ENCODE measurements at regions not wholly inside any gene's neighbourhood (a gene's known extent, or its start where the extent isn't known, plus 50 kb on each side); places are given as distances from the start of the nearest gene placed in this dataset.
A peak's percentile ranks its signal among the peaks of the same experiment; 100 is the strongest.
"Not testable (repeated sequence)": the region's sequence is repeated elsewhere in the genome, so short reads cannot be mapped to it uniquely, and the experiment has no call there.

- TF ChIP-seq POLR2AphosphoS5 (IDR thresholded peaks at IDR 0.05; ENCODE audit: low read depth, low read length) (no peak), TAF1 (IDR thresholded peaks at IDR 0.05; ENCODE audit: borderline replicate concordance, low read depth, low read length) (no peak), POLR2A (IDR thresholded peaks at IDR 0.05; ENCODE audit: low read depth, low read length) (no peak)
- DNase-seq (ENCODE audit: insufficient read length), result no peak
- FAIRE-seq, result no peak
These were observed 658.1 kb upstream of the CHD1 start for GRCh38 chr5:99586878-99587277.

- DNase-seq (ENCODE audit: insufficient read length); FAIRE-seq: not testable (repeated sequence)
These were observed 652.4 kb upstream of the CHD1 start for GRCh38 chr5:99581204-99581603.

GRCh38 chr5:99562937-99563627 lies 634.3 kb upstream of the CHD1 start:
- DNase-seq (ENCODE audit: insufficient read length); FAIRE-seq: not testable (repeated sequence)

GRCh38 chr5:99553211-99553810 lies 624.5 kb upstream of the CHD1 start:
- TF ChIP-seq TAF1 (IDR thresholded peaks at IDR 0.05; ENCODE audit: borderline replicate concordance, low read depth, low read length), result no peak
- TF ChIP-seq POLR2AphosphoS5 (IDR thresholded peaks at IDR 0.05; ENCODE audit: low read depth, low read length), result no peak
- TF ChIP-seq POLR2A (IDR thresholded peaks at IDR 0.05; ENCODE audit: low read depth, low read length), result no peak
- DNase-seq (ENCODE audit: insufficient read length) (no peak), FAIRE-seq (no peak)

GRCh38 chr5:99544356-99544755 lies 615.5 kb upstream of the CHD1 start:
- TF ChIP-seq POLR2A (IDR thresholded peaks at IDR 0.05; ENCODE audit: low read depth, low read length) (no peak), TAF1 (IDR thresholded peaks at IDR 0.05; ENCODE audit: borderline replicate concordance, low read depth, low read length) (no peak), POLR2AphosphoS5 (IDR thresholded peaks at IDR 0.05; ENCODE audit: low read depth, low read length) (no peak)
- FAIRE-seq, result no peak
- no peak for DNase-seq (ENCODE audit: insufficient read length)

GRCh38 chr5:99543841-99544240 lies 615.0 kb upstream of the CHD1 start:
- no peak for FAIRE-seq
- TF ChIP-seq TAF1 (IDR thresholded peaks at IDR 0.05; ENCODE audit: borderline replicate concordance, low read depth, low read length), result no peak
- no peak for TF ChIP-seq POLR2AphosphoS5 (IDR thresholded peaks at IDR 0.05; ENCODE audit: low read depth, low read length)
- TF ChIP-seq POLR2A (IDR thresholded peaks at IDR 0.05; ENCODE audit: low read depth, low read length), result no peak
- no peak for DNase-seq (ENCODE audit: insufficient read length)

GRCh38 chr5:99534241-99534640 lies 605.4 kb upstream of the CHD1 start:
- not testable (repeated sequence) for DNase-seq (ENCODE audit: insufficient read length); FAIRE-seq

GRCh38 chr5:99521666-99522065 lies 592.9 kb upstream of the CHD1 start:
- not testable (repeated sequence) for FAIRE-seq; DNase-seq (ENCODE audit: insufficient read length)

- not testable (repeated sequence) for FAIRE-seq; DNase-seq (ENCODE audit: insufficient read length)
These were observed 587.2 kb upstream of the CHD1 start for GRCh38 chr5:99515864-99516490.

GRCh38 chr5:99510237-99510866 lies 581.5 kb upstream of the CHD1 start:
- not testable (repeated sequence) for FAIRE-seq

GRCh38 chr5:99509064-99509463 lies 580.3 kb upstream of the CHD1 start:
- not testable (repeated sequence) for DNase-seq (ENCODE audit: insufficient read length); FAIRE-seq

More at GRCh38 chr5:99510237-99510866, 581.5 kb upstream of the CHD1 start:
- DNase-seq (ENCODE audit: insufficient read length), result not testable (repeated sequence)

GRCh38 chr5:99495456-99495855 lies 566.6 kb upstream of the CHD1 start:
- not testable (repeated sequence) for DNase-seq (ENCODE audit: insufficient read length); FAIRE-seq

GRCh38 chr5:99478450-99478849 lies 549.6 kb upstream of the CHD1 start:
- DNase-seq (ENCODE audit: insufficient read length); FAIRE-seq: not testable (repeated sequence)

- not testable (repeated sequence) for FAIRE-seq; DNase-seq (ENCODE audit: insufficient read length)
These were observed 544.5 kb upstream of the CHD1 start for GRCh38 chr5:99473328-99473727.

- DNase-seq (ENCODE audit: insufficient read length); FAIRE-seq: not testable (repeated sequence)
These were observed 542.9 kb upstream of the CHD1 start for GRCh38 chr5:99471726-99472125.

- FAIRE-seq; DNase-seq (ENCODE audit: insufficient read length): not testable (repeated sequence)
These were observed 542.4 kb upstream of the CHD1 start for GRCh38 chr5:99471178-99471577.

- peak; percentile 82 for FAIRE-seq
- DNase-seq (ENCODE audit: insufficient read length), result not testable (repeated sequence)
These were observed 541.8 kb upstream of the CHD1 start for GRCh38 chr5:99470636-99471035.
